ENCODE measurements at regions not wholly inside any gene's neighbourhood (a gene's known extent, or its start where the extent isn't known, plus 50 kb on each side); places are given as distances from the start of the nearest gene placed in this dataset.
"Not testable (repeated sequence)": the region's sequence is repeated elsewhere in the genome, so short reads cannot be mapped to it uniquely, and the experiment has no call there.

DNA sequence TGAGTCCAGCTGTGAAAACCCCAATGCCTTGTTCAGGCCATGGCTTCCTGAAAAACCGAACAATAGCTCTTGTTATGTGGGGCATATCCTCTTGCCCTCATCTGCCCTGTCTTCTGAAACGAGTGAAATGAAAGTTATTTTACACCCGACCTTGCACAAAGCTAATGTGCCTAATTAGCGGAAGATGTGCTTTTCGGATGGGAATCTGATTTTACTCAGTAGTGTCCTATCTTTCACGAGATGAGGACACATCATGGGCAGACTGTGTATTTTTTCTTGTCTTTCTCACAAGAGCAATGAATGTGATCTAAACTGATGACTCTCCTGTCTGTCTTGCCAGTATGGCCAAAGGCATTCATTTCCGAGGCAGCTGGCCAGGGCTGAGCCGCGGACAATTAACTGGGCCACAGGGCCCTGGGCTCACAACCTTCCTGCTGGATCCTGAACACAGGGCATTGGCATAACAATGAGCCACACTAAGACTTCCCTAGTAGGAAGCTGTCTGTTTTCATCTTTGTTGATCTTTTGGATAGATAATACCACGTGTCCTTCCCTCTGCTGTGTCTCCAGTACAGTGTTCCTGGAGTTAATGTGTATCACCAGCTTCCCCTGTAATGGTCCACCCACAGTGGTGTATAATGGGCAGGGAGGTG lies 86.0 kb upstream of the HIF1A start:
- TF ChIP-seq, protein P1, sequence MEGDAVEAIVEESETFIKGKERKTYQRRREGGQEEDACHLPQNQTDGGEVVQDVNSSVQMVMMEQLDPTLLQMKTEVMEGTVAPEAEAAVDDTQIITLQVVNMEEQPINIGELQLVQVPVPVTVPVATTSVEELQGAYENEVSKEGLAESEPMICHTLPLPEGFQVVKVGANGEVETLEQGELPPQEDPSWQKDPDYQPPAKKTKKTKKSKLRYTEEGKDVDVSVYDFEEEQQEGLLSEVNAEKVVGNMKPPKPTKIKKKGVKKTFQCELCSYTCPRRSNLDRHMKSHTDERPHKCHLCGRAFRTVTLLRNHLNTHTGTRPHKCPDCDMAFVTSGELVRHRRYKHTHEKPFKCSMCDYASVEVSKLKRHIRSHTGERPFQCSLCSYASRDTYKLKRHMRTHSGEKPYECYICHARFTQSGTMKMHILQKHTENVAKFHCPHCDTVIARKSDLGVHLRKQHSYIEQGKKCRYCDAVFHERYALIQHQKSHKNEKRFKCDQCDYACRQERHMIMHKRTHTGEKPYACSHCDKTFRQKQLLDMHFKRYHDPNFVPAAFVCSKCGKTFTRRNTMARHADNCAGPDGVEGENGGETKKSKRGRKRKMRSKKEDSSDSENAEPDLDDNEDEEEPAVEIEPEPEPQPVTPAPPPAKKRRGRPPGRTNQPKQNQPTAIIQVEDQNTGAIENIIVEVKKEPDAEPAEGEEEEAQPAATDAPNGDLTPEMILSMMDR (IDR thresholded peaks at IDR 0.05; ENCODE audit: low read depth, low read length), result no peak
- H3K4me1 ChIP-seq, result peaks cover 28% of the 10 kb centered on the region
- H3K27me3 ChIP-seq, result no peaks in the 10 kb centered on the region
- DNase-seq, result peak; percentile 49
- H3K36me3 ChIP-seq, result no peaks in the 10 kb centered on the region
- H3K9me3 ChIP-seq, result no peaks in the 10 kb centered on the region
- no peak overlapping the region for H3K4me3 ChIP-seq (ENCODE audit: low read depth, low read length)

DNA sequence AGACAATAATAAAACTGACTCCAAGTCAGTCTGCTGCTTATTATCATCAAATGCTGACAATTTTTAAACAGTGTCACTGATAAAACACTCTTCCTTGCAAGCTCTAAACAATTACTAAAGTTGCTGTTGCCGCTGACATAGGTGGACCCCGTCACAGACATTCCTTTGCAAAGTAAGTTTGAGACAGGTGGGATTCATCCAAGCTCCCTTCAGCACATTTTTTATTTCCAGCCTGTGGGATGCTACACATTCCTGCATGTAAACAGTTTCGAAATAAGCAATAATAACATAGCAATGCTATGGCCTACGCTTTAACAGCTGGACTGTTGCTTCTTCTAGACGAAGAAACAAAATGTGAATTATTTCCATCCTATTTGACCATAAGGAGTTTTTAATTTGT lies 85.4 kb upstream of the HIF1A start:
- Histone ChIP-seq H3K4me1 (peaks cover 28% of the 10 kb centered on the region), H3K36me3 (no peaks in the 10 kb centered on the region), H3K9me3 (no peaks in the 10 kb centered on the region), H3K4me3 (ENCODE audit: low read depth, low read length) (no peak overlapping the region), H3K27me3 (no peaks in the 10 kb centered on the region)
- TF ChIP-seq, protein P1 (IDR thresholded peaks at IDR 0.05; ENCODE audit: low read depth, low read length), result no peak
- DNase-seq, result no peak

DNA sequence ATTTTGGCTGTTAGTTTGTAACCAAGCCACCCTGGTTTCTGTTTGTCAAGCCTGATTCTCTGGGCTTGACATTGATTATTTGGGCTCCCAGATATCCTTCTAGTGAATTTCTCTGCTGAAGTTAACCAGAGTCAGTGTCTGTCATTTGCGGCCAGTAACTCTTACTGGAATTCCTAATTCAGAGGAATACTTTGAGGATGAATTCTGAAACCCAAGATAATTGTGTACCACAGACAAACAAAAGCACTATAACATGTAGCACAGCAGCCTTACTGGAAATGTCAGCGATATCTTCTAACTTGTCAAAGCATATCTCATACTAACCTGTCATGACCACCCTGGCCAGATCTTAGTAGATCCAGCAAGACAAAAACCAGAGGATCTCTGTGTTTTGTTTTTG lies 84.4 kb upstream of the HIF1A start:
- no peak for DNase-seq
- no peak overlapping the region for H3K4me3 ChIP-seq (ENCODE audit: low read depth, low read length)
- TF ChIP-seq, protein P1 (IDR thresholded peaks at IDR 0.05; ENCODE audit: low read depth, low read length), result no peak

DNA sequence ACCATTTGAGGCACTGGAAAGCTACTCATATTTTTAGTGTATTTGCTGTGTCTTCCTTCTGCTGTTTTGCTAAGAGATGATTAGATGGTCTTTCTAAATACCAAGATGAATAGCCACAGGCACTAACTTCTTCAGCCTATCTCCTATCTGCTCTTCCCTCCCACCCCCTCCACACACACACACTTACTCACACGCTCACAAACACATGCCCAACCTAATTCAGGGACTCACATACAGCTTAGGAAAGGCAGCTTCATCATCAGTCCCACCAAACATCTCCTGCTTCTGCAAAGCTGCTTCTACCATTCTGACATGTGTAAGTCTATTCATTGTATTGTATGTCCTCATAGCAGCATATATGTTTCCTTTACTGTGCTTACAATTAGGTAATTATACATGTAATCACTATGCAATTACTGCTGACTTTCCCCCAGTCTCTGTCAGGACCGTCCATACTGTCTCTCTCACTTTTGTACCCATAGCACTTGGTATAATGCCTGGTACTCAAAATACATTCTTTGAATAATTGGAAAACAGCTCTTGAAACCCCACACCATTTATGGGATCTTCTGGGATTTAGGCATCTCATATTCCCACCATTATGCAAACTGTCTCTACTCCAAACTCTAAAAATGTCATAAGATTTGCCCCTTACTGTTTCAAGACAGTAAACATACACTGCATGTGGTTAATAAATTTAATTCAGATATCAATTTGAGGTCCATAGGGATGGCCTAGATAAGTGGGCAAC lies 83.3 kb upstream of the HIF1A start:
- peaks cover 27% of the 10 kb centered on the region for H3K4me1 ChIP-seq
- no peaks in the 10 kb centered on the region for H3K36me3 ChIP-seq
- H3K4me3 ChIP-seq (ENCODE audit: low read depth, low read length), result no peak overlapping the region
- no peak for DNase-seq
- no peaks in the 10 kb centered on the region for H3K27me3 ChIP-seq
- no peaks in the 10 kb centered on the region for H3K9me3 ChIP-seq
- TF ChIP-seq, protein P1 (IDR thresholded peaks at IDR 0.05; ENCODE audit: low read depth, low read length), result no peak

More for the DNA sequence above, 84.4 kb upstream of the HIF1A start:
- Histone ChIP-seq H3K9me3 (no peaks in the 10 kb centered on the region), H3K36me3 (no peaks in the 10 kb centered on the region), H3K4me1 (peaks cover 29% of the 10 kb centered on the region), H3K27me3 (no peaks in the 10 kb centered on the region)

DNA sequence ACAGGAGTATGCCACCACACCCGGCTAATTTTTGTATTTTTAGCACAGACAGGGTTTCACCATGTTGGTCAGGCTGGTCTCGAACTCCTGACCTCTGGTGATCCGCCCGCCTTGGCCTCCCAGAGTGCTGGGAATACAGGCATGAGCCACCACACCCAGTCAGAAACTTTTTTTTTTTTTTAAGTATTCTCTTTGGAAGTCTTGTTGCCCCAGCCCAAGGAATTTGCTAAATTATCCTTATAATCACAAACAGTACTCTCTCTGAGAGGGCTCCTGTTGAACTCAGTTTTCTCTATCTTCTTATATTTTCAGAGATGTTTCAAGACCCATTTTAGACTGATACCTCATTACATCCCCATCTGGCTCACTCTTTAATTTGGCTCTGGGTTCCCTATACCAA lies 82.3 kb upstream of the HIF1A start:
- H3K27me3 ChIP-seq; H3K36me3 ChIP-seq; H3K9me3 ChIP-seq; DNase-seq; H3K4me3 ChIP-seq (ENCODE audit: low read depth, low read length): not testable (repeated sequence)
- H3K4me1 ChIP-seq, result peaks cover 20% of the 10 kb centered on the region

DNA sequence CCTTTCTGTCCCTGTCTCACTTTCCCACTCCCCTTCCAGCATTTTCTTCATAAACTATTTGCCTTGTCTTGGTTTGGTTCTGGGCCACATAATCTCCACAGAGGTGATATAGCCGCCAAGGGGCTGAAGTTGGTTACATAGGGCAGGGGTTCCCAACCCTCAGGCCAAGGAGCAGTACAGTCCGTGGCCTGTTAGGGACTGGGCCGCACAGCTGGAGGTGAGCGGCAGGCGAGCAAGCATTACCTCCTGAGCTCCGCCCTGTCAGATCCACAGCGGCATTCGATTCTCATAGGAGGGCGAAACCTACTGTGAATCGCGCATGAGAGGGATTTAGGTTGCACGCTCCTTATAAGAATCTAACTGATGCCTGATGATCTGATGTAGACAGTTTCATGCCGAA lies 80.6 kb upstream of the HIF1A start:
- Histone ChIP-seq H3K4me1 (peaks cover 8% of the 10 kb centered on the region), H3K4me3 (ENCODE audit: low read depth, low read length) (no peak overlapping the region), H3K27me3 (no peaks in the 10 kb centered on the region), H3K9me3 (no peaks in the 10 kb centered on the region), H3K36me3 (no peaks in the 10 kb centered on the region)
- TF ChIP-seq, protein P1 (IDR thresholded peaks at IDR 0.05; ENCODE audit: low read depth, low read length), result no peak
- no peak for DNase-seq

Measured in BE2C (cell line).